ENCODE measurements at regions not wholly inside any gene's neighbourhood (a gene's known extent, or its start where the extent isn't known, plus 50 kb on each side); places are given as distances from the start of the nearest gene placed in this dataset.

DNA sequence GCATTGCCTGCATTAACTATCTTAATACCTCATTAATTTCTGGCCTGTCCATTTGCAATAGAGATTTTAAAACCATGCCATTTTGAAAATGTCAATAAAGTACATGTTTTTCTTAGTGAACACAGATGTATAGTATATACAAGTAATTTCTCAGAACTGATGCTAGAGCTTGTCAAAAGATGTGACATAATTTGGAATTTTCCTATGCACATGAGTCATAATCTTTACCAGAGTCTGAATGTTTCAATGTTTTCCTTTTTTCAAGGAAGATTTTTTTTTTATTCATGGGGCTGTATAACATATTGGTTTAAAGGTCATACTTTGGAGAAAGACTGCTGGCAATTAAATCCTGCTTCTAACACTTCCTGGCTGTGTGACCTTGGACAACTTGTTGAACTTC, 1347.5 kb upstream of the ADGRB3 start:
- DNase-seq, result no peak

DNA sequence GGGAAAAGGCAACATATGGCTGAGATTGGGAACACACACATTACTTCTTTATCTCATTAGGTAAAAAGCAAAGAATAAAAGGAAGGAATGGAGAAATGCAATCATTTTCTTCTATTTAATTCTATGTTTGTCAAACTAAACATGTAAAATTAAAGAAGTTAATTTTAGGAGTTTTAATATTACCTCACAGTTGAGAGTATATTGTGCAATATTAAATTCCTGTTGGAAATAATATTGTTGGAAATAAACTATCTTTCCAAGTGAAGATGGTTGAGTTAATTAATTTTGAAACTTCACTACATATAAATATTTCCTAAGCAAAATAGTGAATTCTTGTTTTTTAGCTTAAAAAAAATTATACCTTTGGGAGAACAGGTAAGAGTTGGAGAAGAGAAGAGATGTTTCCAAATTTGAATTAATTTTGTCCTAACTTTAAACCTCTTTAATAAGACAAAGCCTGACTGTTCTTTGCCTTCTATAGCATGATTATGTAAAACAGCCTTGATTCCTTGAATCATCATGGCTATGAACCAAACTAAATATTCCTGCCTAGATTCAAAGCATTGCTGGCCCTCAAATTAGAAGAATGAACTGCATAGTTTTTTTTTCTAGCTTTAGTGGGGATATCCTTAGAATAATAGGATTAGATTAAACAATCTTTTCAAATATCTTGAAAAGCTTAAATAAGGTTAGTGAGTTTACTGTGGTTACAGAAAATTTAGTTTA, 1349.1 kb upstream of the ADGRB3 start:
- DNase-seq, result no peak

DNA sequence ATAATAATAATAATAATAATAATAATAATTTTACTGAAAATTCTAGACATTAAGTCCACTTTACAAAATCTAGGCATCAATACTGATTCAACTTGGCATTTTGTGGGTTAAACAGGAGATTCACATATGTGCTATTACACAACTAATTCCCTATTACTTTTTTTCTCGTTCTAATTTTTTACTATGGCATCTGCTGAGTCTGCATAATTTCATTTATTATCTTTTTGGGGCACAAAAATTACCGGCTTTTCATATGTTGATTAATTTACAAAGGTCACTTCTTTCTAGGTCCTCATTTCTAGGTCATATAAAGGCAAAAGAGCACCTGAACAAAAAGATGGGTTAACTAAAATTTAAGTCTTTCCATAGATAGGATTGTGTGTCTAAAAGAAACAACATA, 1357.8 kb upstream of the ADGRB3 start:
- DNase-seq, result no peak

DNA sequence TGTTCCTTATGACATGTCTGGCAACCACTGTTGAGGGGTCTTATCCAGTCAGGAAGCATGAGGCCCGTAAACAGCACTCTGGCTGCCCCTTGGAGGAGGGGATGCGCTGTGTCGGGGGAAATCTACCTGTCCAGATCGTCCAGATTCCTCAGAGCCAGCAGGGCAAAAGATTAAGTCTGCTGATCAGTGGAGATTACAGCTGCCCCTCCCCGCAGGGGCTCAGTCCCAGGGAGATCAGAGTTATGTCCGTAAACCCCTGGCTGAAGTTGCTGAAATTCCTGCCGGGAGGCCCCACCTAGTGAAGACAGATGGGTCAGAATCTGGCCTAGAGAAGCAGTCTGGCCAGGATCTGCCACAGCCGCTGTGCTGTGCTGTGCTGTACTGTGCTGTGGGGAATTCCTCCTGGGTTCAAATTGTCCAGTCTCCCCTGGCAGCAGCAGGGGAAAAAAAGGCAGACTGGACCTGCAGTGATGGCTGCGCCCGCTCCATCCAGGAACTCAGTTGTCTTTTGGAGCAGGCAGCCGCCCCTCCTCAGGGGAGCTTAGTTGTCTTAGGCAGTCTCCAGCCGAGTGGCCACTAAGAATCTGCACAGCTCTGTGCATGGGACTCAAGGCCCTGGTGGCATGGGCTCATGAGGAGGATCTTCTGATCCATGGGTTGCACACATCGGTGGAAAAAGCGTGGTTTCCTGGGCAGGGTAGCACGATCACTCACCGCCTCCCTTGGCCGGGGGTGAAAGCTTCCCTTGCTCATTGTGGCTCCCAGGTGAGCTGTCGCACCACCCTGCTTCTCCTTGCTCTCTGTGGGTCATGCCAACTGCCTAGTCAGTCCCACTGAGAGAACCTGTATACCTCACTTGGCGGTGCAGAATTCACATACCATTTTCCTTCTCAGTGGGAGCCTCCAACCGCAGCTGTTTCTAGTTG, 1368.8 kb upstream of the ADGRB3 start:
- no peak for DNase-seq

DNA sequence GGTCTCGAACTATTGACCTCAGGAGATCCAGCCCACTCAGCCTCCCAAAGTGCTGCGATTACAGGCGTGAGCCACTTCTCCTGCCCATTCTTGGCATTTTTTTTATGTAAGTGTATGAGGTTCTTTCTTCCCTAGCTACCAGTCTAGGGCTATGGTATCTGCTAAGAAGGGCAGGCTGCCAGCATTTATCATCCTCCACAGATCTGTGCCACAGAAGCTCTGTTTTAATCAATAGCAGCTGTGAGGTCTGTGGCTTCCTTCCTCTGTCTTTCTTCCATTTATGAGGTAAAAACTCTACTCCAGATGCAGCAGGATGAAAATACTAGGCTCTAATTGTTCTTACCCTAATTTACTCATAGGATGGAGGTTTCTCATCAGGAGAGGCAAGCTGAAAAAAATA, 1382.4 kb upstream of the ADGRB3 start:
- DNase-seq, result no peak

DNA sequence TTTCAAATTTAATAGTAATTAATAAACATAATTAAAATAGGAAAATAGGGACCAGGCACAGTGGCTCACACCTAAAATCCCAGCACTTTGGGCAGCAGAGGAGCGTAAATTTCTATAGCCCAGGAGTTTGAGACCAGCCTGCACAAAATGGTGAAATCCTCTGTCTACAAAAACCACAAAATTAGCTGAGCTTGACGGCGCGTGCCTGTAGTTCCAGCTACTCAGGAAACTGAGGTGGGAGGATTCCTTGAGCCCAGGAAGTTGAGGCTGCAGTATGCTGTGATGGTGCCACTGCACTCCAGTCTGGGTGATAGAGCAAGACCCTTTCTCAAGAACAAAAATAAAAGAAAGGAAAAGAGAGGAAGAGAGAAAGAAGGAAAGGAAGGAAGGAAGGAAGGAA, 1387.0 kb upstream of the ADGRB3 start:
- DNase-seq, result no peak

DNA sequence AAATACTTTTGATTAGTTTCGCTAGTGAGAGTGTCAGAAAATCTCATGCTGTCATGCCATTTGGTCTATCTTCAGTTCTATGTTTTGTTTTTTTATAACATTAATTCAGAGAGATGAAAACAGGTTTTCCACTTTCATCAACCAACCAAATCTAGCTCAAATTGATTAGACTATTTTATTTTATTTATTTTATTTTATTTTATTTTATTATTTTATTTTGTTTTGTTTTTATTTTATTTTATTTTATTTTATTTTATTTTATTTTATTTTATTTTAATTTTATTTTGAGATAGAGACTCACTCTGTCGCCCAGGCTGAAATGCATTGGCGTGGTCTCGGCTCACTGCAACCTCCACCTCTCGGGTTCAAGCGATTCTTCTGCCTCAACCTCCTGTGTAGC, 1391.0 kb upstream of the ADGRB3 start:
- DNase-seq, result no peak

DNA sequence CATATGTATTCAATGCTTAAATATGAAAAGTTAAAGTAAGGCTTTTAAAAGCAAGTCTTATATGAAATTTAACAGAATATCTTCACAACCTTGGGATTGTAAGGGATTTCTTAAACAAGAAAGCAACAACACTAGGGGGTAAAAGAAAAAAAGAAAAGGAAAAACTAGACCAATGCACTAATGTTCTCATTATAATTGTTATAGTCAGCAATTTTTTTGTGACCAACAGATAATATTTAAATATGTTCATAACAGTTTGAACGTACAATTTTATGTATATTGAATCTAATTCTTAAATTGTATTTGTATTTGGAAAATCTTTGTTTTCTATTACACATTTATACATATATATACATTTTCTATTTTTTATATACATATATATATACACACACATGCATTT, 1397.8 kb upstream of the ADGRB3 start:
- DNase-seq, result no peak

DNA sequence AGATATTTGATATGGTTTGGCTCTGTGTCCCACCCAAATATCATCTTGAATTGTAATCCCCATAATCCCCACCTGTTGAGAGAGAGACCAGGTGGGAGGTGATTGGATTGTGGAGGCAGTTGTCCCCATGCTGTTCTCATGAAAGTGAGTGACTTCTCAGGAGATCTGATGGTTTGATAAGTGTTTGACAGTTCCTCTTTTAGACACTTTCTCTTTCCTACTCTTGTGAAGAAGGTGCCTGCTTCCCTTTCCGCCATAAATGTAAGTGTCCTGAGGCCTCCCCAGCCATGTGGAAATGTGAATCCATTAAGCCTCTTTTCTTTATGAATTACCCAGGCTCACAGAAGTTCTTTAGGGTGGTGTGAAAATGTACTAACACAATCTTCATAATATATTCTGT, 1404.0 kb upstream of the ADGRB3 start:
- DNase-seq, result no peak

DNA sequence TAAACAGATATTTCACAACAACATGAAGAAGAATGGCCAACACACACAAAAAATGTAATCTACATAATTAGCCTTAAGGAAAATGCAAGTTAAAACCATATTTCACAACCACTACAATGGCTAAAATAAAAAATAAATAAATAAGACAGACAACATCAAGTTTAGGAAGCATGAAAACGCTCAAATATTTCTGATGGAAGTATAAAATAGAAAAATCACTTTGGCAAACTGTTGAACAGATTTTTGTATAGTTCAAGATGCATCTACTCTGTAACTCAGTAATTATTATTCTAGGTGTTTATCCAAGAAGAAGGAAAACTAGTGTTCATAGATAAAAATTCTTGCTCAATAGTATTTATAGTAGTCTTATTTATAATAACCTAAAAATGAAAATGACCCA, 1410.1 kb upstream of the ADGRB3 start:
- no peak for DNase-seq

DNA sequence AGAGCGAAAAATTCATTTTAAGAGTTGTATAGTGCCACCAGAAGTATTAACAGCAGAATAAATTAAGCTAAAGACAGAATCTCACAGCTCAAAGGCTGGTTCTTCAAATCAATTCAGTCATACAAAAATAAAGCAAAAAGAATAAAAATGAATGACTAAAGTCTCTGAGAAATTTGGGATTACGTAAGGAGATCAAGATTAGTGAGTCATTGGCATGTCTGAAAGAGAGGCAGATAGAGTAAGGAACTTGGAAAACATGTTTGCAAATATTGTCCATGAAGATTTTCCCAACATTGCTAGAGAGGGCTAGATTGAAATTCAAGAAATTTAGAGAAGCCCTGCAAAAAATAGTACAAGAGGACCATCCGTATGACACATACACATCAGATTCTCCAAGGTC, 1413.9 kb upstream of the ADGRB3 start:
- no peak for DNase-seq

DNA sequence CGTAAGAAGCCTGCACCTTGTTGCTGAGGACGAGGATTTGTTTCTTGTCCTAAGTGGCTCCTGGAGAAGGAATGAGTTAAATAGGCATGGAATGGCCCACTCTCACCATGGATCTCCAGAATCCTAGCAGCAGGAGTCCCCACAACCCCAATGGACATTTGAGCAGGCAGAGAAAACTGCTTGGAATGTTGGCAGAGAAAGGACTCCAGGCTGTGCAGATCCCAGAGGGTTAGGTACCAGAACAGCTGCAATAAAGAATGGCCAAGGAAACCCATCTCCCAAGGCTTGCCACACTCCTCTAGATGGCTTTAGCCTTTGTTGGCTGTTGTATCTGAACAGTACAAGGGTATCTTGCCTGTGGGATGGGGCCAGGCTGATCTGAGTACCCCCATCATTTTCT, 1415.7 kb upstream of the ADGRB3 start:
- DNase-seq, result no peak

DNA sequence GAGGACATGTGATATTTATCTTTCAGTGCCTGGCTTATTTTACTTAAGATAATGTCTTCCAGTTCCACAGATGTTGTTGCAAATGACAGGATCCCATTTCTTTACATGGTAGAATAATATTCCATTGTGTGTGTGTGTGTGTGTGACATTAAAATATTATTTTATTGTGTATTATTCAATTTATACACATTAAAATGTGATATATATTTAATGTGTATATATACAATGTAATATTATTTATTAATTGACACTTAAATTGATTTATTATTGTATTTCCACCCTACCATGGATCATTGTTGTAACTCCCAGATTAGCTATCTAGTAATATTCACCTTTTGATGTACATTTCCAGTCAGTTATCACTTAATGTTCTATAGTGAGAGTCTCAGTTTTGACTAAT, 1422.5 kb upstream of the ADGRB3 start:
- no peak for DNase-seq

DNA sequence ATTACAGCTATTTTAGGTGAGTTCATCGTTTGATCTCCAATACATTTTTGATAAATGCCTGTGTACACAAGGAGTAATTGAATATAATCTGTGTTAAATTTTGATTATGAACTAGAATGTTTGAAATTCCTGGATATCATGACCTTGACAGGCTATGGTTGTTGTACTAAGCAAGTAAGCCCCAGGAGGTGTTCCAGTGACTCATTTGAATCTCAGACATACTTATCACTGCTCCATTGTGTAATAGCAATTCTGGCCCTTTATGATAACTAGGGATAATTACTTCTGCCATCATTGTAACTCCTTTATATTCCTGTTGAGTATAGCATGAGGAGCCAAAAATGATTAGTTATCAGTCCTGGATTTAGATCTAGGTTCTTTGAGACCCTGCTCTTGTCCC, 1424.6 kb upstream of the ADGRB3 start:
- no peak for DNase-seq

DNA sequence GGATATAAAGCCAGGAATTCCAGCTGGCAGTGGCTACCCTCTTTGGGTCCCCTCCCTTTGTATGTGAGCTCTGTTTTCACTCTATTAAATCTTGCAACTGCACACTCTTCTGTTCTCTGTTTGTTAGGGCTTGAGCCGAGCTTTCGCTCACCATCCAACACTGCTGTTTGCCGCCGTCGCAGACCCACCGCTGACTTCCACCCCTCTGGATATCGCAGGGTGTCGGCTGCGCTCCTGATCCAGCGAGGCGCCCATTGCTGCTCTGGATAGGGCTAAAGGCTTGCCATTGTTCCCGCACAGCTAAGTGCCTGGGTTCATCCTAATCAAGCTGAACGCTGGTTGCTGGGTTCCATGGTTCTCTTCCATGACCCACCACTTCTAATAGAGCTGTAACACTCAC, 1433.5 kb upstream of the ADGRB3 start:
- DNase-seq, result no peak

DNA sequence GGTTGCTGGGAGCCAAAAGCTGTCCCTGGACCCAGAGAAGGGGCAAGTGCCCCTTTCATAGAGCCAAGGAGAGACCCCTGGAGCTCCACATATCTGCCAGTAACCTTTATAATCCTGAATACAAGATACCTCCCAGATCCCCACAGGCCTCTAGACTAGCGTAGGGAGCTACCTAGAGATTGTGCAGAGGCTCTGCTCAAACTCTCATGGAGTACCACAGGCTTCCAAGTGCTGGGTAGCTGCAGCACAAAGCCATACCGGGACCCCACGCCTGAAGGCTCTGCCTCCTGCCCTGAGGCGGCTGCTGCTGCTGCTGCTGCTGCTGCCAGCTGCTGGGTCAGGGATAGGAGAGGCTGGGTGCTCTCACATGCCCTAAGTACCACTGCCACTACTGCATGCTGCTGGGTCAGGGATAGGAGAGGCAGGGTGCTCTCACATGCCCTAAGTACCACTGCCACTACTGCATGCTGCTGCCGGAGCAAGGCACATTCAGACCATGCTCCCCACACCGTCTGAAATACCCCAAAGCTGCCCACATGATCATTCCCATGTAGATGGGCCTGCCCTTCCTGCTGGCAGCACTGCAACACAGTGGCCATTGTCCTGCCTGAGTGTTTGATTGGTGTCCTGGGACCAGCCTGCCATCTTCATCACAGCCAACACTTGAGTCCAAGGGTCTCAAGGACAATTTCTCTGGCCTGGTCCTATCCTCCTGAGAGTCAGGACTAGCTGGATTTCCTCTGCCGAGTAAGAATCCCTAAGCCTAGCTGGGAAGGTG, 1434.3 kb upstream of the ADGRB3 start:
- no peak for DNase-seq

DNA sequence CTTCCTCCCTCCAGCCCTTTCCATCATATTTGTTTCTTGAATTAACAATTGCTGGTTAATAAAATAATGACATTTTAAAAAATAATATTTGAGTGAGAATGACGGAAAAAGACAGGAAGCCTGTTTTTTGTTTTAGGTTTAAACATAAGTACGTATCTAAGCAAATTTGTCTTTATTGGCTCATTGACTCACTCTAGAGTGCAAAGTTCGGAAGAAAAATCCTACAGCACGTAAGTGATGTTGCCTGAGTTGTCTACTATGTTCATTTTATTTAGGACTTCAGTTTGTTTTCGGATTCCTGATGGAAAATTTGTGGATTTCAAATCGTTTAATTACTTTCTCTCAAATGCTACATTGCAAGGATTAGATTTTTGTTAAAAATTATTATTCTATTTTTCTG, 1435.7 kb upstream of the ADGRB3 start:
- DNase-seq, result no peak

DNA sequence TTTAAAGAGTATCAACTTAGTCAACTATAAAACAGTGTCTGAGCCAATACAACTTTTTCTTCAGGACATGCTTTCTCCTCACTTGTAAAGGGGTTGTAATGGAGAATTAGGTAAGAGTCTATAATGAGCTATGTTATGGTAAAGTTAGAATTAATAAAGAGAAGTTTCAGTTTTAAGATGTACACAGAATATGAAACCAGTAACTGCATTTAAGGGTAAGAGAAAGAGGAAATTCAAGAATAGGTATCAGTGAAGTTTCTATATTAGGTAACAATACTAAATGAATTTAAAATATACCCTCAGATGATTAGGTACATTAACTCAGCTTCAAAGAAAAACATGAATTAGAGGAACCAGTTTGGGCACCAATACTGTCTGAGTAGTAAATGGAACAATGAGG, 1444.3 kb upstream of the ADGRB3 start:
- no peak for DNase-seq

DNA sequence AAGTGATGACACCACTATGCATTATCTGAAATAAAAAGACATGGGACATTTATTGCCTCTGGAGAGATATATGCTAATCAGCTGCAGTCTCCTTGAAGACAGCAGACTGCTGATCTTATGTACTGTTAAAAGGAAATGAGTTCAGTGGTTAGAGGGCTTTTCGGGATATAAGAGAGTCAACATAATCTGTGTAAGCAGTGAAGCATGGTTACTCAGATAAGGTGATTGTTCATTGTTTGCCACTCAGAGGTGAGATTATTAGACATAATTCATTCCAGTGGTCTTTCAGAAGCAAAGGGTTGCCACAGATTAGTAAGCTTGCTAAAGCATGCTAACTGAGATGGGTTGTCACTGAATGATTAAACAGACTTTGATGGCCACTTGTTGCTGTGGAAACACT, 1450.7 kb upstream of the ADGRB3 start:
- DNase-seq, result no peak

DNA sequence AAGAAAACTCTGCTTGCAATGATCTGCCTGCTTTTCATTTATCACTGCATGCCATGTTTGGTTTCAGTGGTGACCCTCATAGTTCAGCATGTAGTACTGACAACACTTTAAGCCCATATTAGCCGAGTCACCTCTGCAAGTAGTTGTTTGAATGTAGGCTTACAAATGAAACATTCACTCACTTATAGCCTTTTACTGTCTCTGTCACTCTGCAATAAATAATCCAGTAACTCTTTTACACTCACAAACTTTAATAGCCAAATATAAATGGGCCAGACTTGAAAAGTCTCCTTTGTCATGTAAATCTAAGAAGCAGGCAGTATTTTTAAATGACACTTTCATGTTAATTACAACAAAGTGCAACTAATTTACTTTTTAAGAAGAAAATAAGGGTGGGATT, 1460.0 kb upstream of the ADGRB3 start:
- DNase-seq, result no peak

DNA sequence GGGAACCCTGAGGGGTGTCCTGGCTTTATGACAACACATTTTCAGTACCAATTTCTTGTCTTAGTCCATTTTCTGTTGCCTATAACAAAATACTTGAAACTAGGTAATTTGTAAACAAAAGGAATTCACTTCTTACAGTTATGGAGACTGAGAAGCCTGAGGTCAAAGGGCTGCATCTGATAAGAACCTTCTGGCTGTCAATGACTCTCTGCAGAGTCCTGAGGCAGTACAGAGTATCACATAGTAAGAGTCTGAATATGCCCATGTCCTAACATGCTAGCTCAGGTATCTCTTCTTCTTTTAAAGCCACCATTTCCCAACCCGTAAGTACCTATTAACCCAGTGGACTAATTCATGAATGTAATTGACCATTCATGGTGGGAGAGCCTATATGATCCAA, 1458.6 kb upstream of the EYS start:
- DNase-seq, result no peak

DNA sequence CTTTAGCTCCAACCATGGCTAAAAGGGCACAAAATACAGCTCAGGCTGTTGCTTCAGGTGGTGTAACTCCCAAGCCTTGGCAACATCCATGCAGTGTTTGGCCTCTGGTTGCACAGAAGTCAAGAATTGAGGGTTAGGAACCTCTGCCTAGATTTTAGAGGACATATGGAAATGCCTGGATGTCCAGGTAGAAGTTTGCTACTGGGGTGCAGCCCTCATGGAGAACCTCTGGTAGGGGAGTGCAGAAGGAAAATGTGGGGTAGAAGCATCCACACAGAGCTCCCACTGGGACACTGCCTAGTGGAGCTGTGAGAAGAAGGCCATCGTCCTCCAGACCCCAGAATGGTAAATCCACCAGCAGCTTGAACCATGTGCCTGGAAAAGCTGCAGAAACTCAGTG, 1453.8 kb upstream of the EYS start:
- no peak for DNase-seq

DNA sequence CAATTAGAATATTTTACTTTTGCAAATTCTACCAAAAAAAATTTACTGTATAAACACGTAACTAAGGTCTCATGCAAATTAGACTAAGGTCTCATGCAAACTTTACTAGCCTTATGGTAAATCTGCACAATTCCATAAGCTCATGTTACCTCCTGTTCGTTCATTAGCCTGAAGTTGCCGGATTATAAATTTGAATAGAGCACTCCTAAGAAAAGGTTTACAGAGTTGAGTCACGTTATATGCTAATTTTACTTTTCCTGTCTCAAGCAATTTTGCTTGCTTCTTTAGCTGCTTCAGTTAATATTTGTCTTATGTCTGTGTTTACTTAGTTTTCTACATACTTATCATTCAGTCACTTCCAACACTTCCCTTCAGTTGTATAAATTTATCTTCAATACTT, 1434.0 kb upstream of the EYS start:
- no peak for DNase-seq

DNA sequence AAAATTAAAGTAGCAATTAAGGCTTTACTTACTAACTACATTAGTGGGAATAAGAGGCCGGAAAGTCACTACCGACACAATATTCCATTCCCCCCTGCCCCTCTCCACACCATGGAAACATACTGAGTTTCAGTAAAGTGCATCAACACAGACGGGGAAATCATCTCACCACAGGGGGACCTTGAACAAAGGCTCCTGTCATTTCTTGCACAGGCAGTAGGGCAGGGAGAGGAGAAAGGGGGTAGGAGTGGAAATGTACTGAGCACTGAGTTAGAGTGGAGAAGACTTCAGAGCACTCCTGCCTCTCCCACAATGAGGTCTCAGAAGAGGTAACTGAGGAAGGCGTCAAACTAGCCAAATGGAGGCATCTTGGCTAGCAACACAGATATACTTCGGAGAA, 1426.9 kb upstream of the EYS start:
- no peak for DNase-seq
